Adipocyte (in vitro differentiated cells): ENCODE measurements at regions not wholly inside any gene's neighbourhood (a gene's known extent, or its start where the extent isn't known, plus 50 kb on each side); places are given as distances from the start of the nearest gene placed in this dataset.
"Not testable (repeated sequence)": the region's sequence is repeated elsewhere in the genome, so short reads cannot be mapped to it uniquely, and the experiment has no call there.

ENCODE experiments used
- DNase-seq: peaks from one replicate; pipeline ENCODE4 v3.0.0-alpha.2; 2015; ENCODE audit warnings: low read depth
- H3K27me3 ChIP-seq: replicated peaks from 2 replicates; pipeline ENCODE4 v1.7.0; 2013; ENCODE audit warnings: mild to moderate bottlenecking, low read length, moderate library complexity; ENCODE audit not compliant: control insufficient read depth, insufficient read depth
- H3K36me3 ChIP-seq: 2 replicates; pipeline ENCODE4 v1.7.0; 2013; ENCODE audit warnings: low read length, mild to moderate bottlenecking, moderate library complexity; ENCODE audit not compliant: control insufficient read depth, insufficient read depth, severe bottlenecking
- H3K4me1 ChIP-seq: 2 replicates; pipeline ENCODE4 v1.7.0; 2013; ENCODE audit warnings: mild to moderate bottlenecking, low read length, moderate library complexity; ENCODE audit not compliant: control insufficient read depth, insufficient read depth
- H3K4me3 ChIP-seq: 2 replicates; pipeline ENCODE4 v1.7.0; 2013; ENCODE audit warnings: mild to moderate bottlenecking, low read length, moderate library complexity
- H3K9ac ChIP-seq: 2 replicates; pipeline ENCODE4 v1.7.0; 2013; ENCODE audit warnings: mild to moderate bottlenecking, low read length, moderate library complexity
- H3K9me3 ChIP-seq: 2 replicates; pipeline ENCODE4 v1.7.0; 2013; ENCODE audit warnings: mild to moderate bottlenecking, low read length, moderate library complexity; ENCODE audit not compliant: control insufficient read depth

DNA sequence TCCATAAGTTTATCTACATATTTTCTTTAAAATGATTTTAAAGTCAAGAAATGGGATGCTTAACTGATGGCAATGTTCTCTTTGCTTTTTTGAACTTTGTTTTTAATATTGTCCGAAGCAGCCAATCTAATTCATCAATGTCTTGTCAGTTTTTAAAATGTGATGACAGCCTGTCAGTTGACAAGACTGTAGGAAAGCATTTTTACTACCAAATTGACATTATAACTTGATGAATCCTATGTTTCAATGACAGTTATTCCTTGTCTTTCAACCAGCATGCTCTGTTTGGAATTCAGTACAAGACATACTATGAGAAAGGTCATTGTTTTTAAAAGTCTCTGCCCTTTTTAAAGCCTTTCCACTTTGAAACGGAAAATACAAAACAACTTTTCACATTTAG is 1073.2 kb downstream of the TMTC2 start:
- Histone ChIP-seq H3K9me3 (peaks cover 7% of the 10 kb centered on the region), H3K4me1 (no peaks in the 10 kb centered on the region), H3K36me3 (no peaks in the 10 kb centered on the region), H3K4me3 (no peak overlapping the region), H3K9ac (no peak overlapping the region), H3K27me3 (no peaks in the 10 kb centered on the region)
- no peak for DNase-seq

GRCh38 chr12:83758888-83759631 is 1072.4 kb downstream of the TMTC2 start:
- no peaks in the 10 kb centered on the region for H3K27me3 ChIP-seq
- peaks cover 7% of the 10 kb centered on the region for H3K9me3 ChIP-seq
- H3K4me1 ChIP-seq = no peaks in the 10 kb centered on the region
- no peaks in the 10 kb centered on the region for H3K36me3 ChIP-seq
- DNase-seq = no peak
- H3K9ac ChIP-seq = no peak overlapping the region
- no peak overlapping the region for H3K4me3 ChIP-seq

DNA sequence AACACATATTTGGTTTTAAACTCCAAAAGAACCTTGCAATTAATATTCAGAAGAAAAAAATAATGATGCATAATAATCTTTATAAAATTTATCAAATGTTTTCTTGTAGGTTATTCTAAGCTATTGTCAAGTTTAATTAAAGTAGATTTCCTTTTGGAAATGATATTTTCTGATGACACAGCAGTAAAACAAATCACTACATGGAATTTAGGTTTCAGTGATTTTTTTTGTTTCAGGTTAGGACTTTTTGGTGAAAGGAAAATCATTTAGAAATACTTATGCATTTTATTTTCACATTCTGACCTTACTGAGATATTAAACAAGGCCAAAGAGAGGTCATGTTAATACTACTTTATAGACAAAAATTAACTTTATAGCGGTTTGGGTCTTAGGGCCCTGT is 1067.2 kb downstream of the TMTC2 start:
- no peak overlapping the region for H3K9ac ChIP-seq
- H3K36me3 ChIP-seq = no peaks in the 10 kb centered on the region
- H3K27me3 ChIP-seq = no peaks in the 10 kb centered on the region
- DNase-seq = no peak
- H3K9me3 ChIP-seq = no peaks in the 10 kb centered on the region
- no peaks in the 10 kb centered on the region for H3K4me1 ChIP-seq
- no peak overlapping the region for H3K4me3 ChIP-seq

DNA sequence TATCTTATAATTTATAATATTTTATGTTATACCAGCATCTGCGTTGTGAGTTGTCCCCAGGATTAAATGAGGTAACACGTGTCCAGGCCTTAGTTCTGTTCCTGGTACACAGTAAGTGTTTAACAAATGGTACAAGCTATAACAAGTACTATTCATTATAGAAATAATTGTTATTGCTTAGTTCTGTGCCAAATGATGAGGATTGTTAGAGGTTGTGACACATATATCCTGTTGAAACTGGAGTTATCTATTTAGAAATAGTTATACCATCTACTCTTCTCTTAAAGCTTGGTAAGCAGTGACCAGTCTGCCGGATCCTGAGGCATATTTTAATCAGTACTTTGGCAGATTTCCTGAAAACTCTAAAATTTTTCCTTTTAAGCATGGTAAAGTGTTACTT is 1066.5 kb downstream of the TMTC2 start:
- no peaks in the 10 kb centered on the region for H3K27me3 ChIP-seq
- no peak overlapping the region for H3K9ac ChIP-seq

GRCh38 chr12:83739607-83740006 is 1052.9 kb downstream of the TMTC2 start:
- no peak overlapping the region for H3K4me3 ChIP-seq
- no peaks in the 10 kb centered on the region for H3K4me1 ChIP-seq
- no peaks in the 10 kb centered on the region for H3K27me3 ChIP-seq
- H3K36me3 ChIP-seq = no peaks in the 10 kb centered on the region
- H3K9me3 ChIP-seq = peaks cover 3% of the 10 kb centered on the region
- no peak overlapping the region for H3K9ac ChIP-seq
- DNase-seq = no peak

More for the DNA sequence above, 1066.5 kb downstream of the TMTC2 start:
- no peak for DNase-seq
- Histone ChIP-seq H3K4me1 (no peaks in the 10 kb centered on the region), H3K4me3 (no peak overlapping the region), H3K36me3 (no peaks in the 10 kb centered on the region), H3K9me3 (no peaks in the 10 kb centered on the region)

DNA sequence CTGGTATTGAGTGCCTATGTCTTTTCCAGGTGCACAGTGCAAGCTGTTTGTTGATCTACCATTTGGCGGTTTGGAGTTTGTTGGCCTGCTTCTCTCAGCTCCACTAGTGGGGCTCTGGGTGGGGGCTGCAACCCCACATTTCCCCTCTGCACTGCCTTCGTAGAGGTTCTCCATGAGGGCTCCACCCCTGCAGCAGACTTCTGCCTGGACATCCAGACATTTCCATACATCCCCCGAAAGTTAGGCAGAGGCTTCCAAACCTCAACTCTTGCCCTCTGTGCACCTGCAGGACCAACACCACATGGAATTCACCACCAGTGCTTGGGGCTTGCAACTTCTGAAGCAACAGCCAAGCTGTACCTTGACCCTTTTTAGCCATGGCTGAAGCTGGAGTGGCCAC is 1024.1 kb downstream of the TMTC2 start:
- Histone ChIP-seq H3K4me3 (no peak overlapping the region), H3K9me3 (peaks cover 20% of the 10 kb centered on the region), H3K4me1 (no peaks in the 10 kb centered on the region), H3K9ac (no peak overlapping the region), H3K36me3 (no peaks in the 10 kb centered on the region), H3K27me3 (no peaks in the 10 kb centered on the region)
- no peak for DNase-seq

DNA sequence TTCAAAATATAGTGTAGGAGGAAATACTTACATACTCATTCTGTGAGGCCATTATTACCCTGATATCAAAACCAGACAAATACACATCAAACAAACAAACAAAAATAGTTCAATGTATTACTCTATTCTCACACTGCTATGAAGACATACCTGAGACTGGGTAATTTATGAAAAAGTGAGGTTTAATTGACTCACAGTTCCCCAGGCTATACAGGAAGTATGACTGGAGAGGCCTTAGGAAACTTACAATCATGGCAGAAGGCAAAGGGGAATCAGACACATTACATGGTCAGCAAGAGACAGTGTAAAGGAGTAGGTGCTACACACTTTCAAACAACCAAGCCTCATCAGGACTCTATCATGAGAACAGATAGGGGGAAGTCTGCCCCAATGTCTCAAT is 1023.2 kb downstream of the TMTC2 start:
- no peaks in the 10 kb centered on the region for H3K27me3 ChIP-seq
- no peaks in the 10 kb centered on the region for H3K36me3 ChIP-seq
- H3K9me3 ChIP-seq = peaks cover 20% of the 10 kb centered on the region
- H3K4me1 ChIP-seq = no peaks in the 10 kb centered on the region
- H3K4me3 ChIP-seq = no peak overlapping the region
- H3K9ac ChIP-seq = no peak overlapping the region
- DNase-seq = no peak

- no peak overlapping the region for H3K4me3 ChIP-seq
- no peaks in the 10 kb centered on the region for H3K4me1 ChIP-seq
- H3K9ac ChIP-seq = no peak overlapping the region
- peak; percentile 10 for DNase-seq
- H3K9me3 ChIP-seq = no peaks in the 10 kb centered on the region
- H3K27me3 ChIP-seq = no peaks in the 10 kb centered on the region
- H3K36me3 ChIP-seq = no peaks in the 10 kb centered on the region
These were observed 1014.1 kb downstream of the TMTC2 start for GRCh38 chr12:83700838-83701237.

DNA sequence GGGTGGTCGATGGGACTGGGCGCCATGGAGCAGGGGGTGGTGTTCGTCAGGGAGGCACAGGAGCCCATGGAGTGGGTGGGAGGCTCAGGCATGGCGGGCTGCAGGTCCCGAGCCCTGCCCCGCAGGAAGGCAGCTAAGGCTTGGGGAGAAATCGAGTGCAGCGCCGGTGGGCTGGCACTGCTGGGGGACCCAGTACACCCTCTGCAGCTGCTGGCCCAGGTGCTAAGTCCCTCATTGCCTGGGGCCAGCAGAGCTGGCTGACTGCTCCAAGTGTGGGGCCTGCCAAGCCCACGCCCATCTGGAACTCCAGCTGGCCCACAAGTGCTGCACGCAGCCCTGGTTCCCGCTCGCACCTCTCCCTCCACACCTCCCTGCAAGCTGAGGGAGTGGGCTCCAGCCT is 1009.6 kb downstream of the TMTC2 start:
- H3K36me3 ChIP-seq, H3K9ac ChIP-seq, H3K4me1 ChIP-seq, H3K4me3 ChIP-seq, H3K27me3 ChIP-seq, DNase-seq: not testable (repeated sequence)
- peaks cover 14% of the 10 kb centered on the region for H3K9me3 ChIP-seq

DNA sequence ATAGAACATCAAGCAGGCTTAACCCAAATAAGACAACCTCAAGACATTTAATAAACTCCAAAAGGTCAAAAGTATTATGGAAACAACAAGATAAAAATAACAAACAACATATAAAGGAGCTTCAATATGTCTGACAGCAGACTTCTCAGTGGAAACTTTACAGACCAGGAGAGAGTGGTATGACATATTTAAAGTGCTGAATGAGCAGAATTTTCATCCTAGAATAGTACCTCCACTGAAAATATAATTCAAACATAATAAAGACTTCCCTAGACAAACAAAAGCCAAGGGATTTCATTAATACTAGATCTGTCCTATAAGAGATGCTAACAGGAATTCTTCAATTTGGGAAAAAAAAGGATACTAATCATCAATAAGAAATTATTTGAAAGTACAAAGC is 1005.0 kb downstream of the TMTC2 start:
- H3K9me3 ChIP-seq = peaks cover 14% of the 10 kb centered on the region
- H3K9ac ChIP-seq = no peak overlapping the region
- DNase-seq = no peak
- no peak overlapping the region for H3K4me3 ChIP-seq
- no peaks in the 10 kb centered on the region for H3K27me3 ChIP-seq
- H3K4me1 ChIP-seq = no peaks in the 10 kb centered on the region
- no peaks in the 10 kb centered on the region for H3K36me3 ChIP-seq

DNA sequence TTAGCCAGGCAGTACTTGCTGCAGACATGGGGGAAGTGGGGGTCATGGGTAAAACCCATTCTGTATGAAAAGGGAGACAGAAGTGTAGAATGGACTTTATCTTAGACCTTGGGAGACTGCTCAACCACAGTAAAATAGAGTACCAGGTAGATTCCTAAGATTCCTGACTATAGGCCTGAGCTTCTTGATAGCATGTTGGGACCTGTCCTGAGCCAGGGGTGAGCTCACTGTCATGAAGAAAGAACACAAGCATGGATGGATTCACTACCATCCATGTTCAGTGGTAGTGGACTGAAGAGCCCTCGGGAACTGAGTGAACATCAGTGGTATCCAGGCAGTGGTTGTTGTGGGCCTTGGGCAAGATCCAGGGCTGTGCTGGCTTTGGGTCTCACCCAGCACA is 1003.8 kb downstream of the TMTC2 start:
- no peaks in the 10 kb centered on the region for H3K36me3 ChIP-seq
- H3K4me1 ChIP-seq = no peaks in the 10 kb centered on the region
- H3K27me3 ChIP-seq = no peaks in the 10 kb centered on the region
- no peak overlapping the region for H3K9ac ChIP-seq
- H3K9me3 ChIP-seq = peaks cover 14% of the 10 kb centered on the region
- H3K4me3 ChIP-seq = no peak overlapping the region
- DNase-seq = no peak

DNA sequence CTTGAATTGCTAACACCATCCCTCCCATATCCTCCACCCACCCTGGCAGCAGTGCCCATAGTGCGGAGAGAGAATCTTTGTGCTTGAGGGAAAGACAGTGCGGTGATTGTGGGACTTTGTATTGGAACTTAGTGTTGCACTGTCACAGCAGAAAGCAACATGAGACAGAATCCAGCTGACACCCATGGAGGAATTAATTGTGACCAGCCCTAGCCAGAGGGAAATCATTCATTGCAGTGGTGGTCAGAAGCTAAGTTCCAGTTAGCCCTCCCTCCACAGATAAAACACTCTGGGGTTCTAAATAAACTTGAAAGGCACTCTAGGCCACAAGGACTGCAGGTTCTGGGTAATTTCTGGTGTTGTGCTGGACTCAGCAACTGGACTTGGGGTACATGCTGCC is 1002.6 kb downstream of the TMTC2 start:
- Histone ChIP-seq H3K4me3 (no peak overlapping the region), H3K27me3 (no peaks in the 10 kb centered on the region), H3K4me1 (no peaks in the 10 kb centered on the region), H3K9ac (no peak overlapping the region), H3K9me3 (peaks cover 11% of the 10 kb centered on the region), H3K36me3 (no peaks in the 10 kb centered on the region)
- no peak for DNase-seq
